HAP-1 (cell line): ENCODE measurements at regions not wholly inside any gene's neighbourhood (a gene's known extent, or its start where the extent isn't known, plus 50 kb on each side); places are given as distances from the start of the nearest gene placed in this dataset.

Experiments
- DNase-seq, 2 experiments: peaks; one replicate each; pipeline ENCODE4 v3.0.0-alpha.2; 2016 to 2020; ENCODE audit warnings: low spot score in 2 of 2
- H3K27me3 ChIP-seq: fragments of 250-450 bp; sonication (Bioruptor Pico); 2 replicates; pipeline ENCODE4 v1.5.1; 2020; ENCODE audit warnings: low read depth, mild to moderate bottlenecking, moderate library complexity
- H3K36me3 ChIP-seq: fragments of 250-450 bp; sonication (Bioruptor Pico); replicated peaks from 2 replicates; pipeline ENCODE4 v1.5.1; 2020; ENCODE audit warnings: mild to moderate bottlenecking
- H3K4me1 ChIP-seq: fragments of 250-450 bp; sonication (Bioruptor Pico); 2 replicates; pipeline ENCODE4 v1.5.1; 2020; ENCODE audit warnings: mild to moderate bottlenecking
- H3K4me3 ChIP-seq: fragments of 250-450 bp; sonication (Bioruptor Pico); 2 replicates; pipeline ENCODE4 v1.5.1; 2020; ENCODE audit warnings: mild to moderate bottlenecking, moderate library complexity
- H3K9me3 ChIP-seq: fragments of 250-450 bp; sonication (Bioruptor Pico); 2 replicates; pipeline ENCODE4 v1.5.1; 2020; ENCODE audit warnings: mild to moderate bottlenecking, moderate library complexity
- in situ Hi-C: fragments of 300-500 bp; cut with MboI; formaldehyde crosslinking; loops from 3 replicates; pipeline ENCODE4 v1.14.3; 2020; ENCODE audit warnings: low sequenced_read_pairs, inconsistent platforms, mixed read lengths

DNA sequence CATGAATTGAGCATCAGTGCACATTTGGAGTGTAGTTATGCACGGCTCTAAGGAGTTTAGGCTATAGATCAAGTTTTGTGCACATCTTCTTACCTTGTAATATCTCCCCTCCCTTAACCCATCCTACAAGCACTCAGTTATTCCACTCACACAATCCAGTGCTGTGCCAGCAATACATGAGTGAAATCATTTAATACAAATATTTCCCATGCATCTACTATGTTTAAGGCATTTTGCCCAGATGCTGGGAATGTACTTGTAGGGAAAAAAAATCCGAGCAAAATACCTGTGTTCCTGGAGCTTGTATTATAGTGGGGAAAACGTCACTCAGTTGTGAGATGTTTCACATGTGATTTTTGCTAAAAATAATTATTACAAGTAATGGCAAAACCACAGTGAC, 191.6 kb upstream of the LDB2 start:
- no peak overlapping the region for H3K4me3 ChIP-seq
- DNase-seq: no peak
- H3K36me3 ChIP-seq: no peaks in the 10 kb centered on the region
- in situ Hi-C loops: no loop called here
- no peaks in the 10 kb centered on the region for H3K27me3 ChIP-seq
- H3K4me1 ChIP-seq: no peaks in the 10 kb centered on the region
- H3K9me3 ChIP-seq: no peaks in the 10 kb centered on the region

GRCh38 chr4:17085416-17085815, 187.0 kb upstream of the LDB2 start:
- in situ Hi-C loops: no loop called here
- no peak overlapping the region for H3K4me3 ChIP-seq

GRCh38 chr4:17082186-17082585, 183.7 kb upstream of the LDB2 start:
- Histone ChIP-seq H3K9me3 (no peaks in the 10 kb centered on the region), H3K36me3 (no peaks in the 10 kb centered on the region), H3K27me3 (no peaks in the 10 kb centered on the region), H3K4me1 (no peaks in the 10 kb centered on the region), H3K4me3 (no peak overlapping the region)
- in situ Hi-C loops: no loop called here
- no peak for DNase-seq

More at GRCh38 chr4:17085416-17085815, 187.0 kb upstream of the LDB2 start:
- no peaks in the 10 kb centered on the region for H3K27me3 ChIP-seq
- no peaks in the 10 kb centered on the region for H3K9me3 ChIP-seq
- no peak for DNase-seq
- no peaks in the 10 kb centered on the region for H3K4me1 ChIP-seq
- no peaks in the 10 kb centered on the region for H3K36me3 ChIP-seq

GRCh38 chr4:17081179-17081578, 182.7 kb upstream of the LDB2 start:
- H3K27me3 ChIP-seq: no peaks in the 10 kb centered on the region
- no peaks in the 10 kb centered on the region for H3K36me3 ChIP-seq
- no peaks in the 10 kb centered on the region for H3K9me3 ChIP-seq
- in situ Hi-C loops: no loop called here
- no peaks in the 10 kb centered on the region for H3K4me1 ChIP-seq
- DNase-seq: no peak
- no peak overlapping the region for H3K4me3 ChIP-seq

DNA sequence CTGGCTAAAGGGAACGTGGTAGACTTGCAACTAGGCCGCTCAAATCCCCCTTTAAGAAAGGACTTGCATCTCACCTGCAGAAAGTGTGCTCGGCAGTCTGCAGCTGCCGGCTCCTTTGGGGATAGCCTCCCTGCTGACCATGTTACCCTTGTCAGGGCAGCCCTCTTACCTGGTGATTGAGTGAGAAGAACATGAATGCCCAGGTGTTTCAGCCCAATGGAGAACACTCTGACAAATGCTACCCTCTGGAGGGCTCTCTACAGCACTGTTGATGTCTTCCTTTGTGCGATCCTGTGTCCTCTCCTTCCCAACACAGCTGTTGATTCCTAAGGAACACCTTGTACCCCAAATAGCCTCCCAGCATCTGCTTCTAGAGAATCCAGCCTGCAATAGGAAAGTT, 178.7 kb upstream of the LDB2 start:
- DNase-seq: no peak
- no peak overlapping the region for H3K4me3 ChIP-seq
- H3K36me3 ChIP-seq: no peaks in the 10 kb centered on the region
- H3K27me3 ChIP-seq: no peaks in the 10 kb centered on the region
- H3K4me1 ChIP-seq: no peaks in the 10 kb centered on the region
- in situ Hi-C loops: no loop called here
- no peaks in the 10 kb centered on the region for H3K9me3 ChIP-seq

DNA sequence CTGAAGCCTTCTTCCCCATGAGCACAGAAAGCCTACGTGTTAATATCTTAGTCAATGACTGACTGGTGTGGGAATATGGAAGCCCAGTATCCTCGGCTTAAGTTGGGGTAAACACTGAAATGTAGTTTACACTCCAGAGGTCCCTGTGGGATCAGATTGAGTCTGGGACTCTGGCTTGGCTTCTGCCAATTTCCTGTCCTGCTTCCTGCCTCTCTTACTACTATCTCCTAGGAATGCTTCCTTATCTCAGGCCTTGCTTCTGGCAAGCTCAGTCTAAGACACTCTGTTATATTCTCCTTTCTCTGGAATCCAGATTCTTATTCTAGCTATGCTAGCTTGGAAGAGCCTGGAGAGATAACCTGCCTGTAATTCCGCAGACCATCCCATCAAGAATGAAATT, 174.0 kb upstream of the LDB2 start:
- peaks cover 3% of the 10 kb centered on the region; the same call in 1 of the 2 replicates for H3K27me3 ChIP-seq
- in situ Hi-C loops: no loop called here
- H3K4me1 ChIP-seq: no peaks in the 10 kb centered on the region
- H3K4me3 ChIP-seq: no peak overlapping the region
- DNase-seq: no peak
- no peaks in the 10 kb centered on the region for H3K36me3 ChIP-seq
- no peaks in the 10 kb centered on the region for H3K9me3 ChIP-seq

DNA sequence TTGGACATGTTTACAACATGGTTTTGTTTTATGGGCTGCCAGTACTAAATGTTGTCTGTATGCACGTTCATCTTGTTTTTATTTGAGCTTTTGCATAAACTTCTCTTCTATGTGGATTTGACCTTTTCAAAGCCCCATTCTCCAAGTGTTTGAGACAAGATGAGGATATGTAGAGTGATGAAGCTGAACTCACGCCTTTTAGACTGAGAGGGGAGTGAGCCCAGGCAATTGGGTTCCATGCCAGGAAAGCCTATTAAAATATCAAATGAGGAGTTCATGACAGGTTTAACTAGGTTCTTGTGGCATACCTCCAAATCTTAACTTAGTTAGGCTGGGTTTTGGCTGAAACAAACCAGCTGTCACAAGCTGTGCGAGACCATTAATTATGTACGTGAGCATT, 170.4 kb upstream of the LDB2 start:
- Histone ChIP-seq H3K4me1 (no peaks in the 10 kb centered on the region), H3K9me3 (no peaks in the 10 kb centered on the region), H3K36me3 (no peaks in the 10 kb centered on the region), H3K27me3 (peaks cover 3% of the 10 kb centered on the region; the same call in 1 of the 2 replicates), H3K4me3 (no peak overlapping the region)
- in situ Hi-C loops: no loop called here
- DNase-seq: no peak

- Histone ChIP-seq H3K4me3 (no peak overlapping the region), H3K9me3 (no peaks in the 10 kb centered on the region), H3K4me1 (no peaks in the 10 kb centered on the region), H3K36me3 (no peaks in the 10 kb centered on the region), H3K27me3 (peaks cover 3% of the 10 kb centered on the region; the same call in 1 of the 2 replicates)
- no peak for DNase-seq
- in situ Hi-C loops: no loop called here
Observed at GRCh38 chr4:17068392-17068791, 169.9 kb upstream of the LDB2 start.

- H3K9me3 ChIP-seq: no peaks in the 10 kb centered on the region
- H3K4me1 ChIP-seq: no peaks in the 10 kb centered on the region
- H3K27me3 ChIP-seq: peaks cover 3% of the 10 kb centered on the region; the same call in 1 of the 2 replicates
- no peak overlapping the region for H3K4me3 ChIP-seq
- no peak for DNase-seq
- in situ Hi-C loops: no loop called here
- no peaks in the 10 kb centered on the region for H3K36me3 ChIP-seq
Observed at GRCh38 chr4:17066972-17067371, 168.5 kb upstream of the LDB2 start.

DNA sequence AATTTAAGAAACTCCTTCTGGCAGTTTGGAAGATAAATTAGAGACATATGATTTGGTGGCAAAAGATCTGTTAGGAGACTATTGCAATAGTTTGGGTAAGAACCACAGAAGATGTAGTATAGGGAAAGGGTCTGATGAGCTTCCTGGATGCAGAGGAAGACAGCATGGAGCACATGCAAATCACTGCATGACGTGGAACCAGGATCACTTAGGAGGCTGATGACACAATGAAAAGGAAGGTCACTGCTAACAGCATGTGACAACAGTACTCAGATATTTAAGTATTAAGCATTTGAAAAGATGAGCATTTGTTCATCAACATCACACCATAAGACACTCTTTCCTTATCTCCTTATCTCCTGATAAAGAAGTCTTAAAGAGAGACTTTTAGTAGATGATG, 167.8 kb upstream of the LDB2 start:
- Histone ChIP-seq H3K27me3 (no peaks in the 10 kb centered on the region), H3K9me3 (no peaks in the 10 kb centered on the region), H3K36me3 (no peaks in the 10 kb centered on the region), H3K4me3 (no peak overlapping the region), H3K4me1 (no peaks in the 10 kb centered on the region)
- no peak for DNase-seq
- in situ Hi-C loops: no loop called here

GRCh38 chr4:17065821-17066220, 167.4 kb upstream of the LDB2 start:
- Histone ChIP-seq H3K4me3 (no peak overlapping the region), H3K4me1 (no peaks in the 10 kb centered on the region), H3K27me3 (no peaks in the 10 kb centered on the region), H3K9me3 (no peaks in the 10 kb centered on the region), H3K36me3 (no peaks in the 10 kb centered on the region)
- DNase-seq: no peak
- in situ Hi-C loops: no loop called here

- no peak overlapping the region for H3K4me3 ChIP-seq
- H3K36me3 ChIP-seq: no peaks in the 10 kb centered on the region
- in situ Hi-C loops: no loop called here
- no peak for DNase-seq
- no peaks in the 10 kb centered on the region for H3K4me1 ChIP-seq
- H3K27me3 ChIP-seq: no peaks in the 10 kb centered on the region
- no peaks in the 10 kb centered on the region for H3K9me3 ChIP-seq
Observed at GRCh38 chr4:17064959-17065358, 166.5 kb upstream of the LDB2 start.

- Histone ChIP-seq H3K36me3 (no peaks in the 10 kb centered on the region), H3K4me3 (no peak overlapping the region), H3K9me3 (no peaks in the 10 kb centered on the region), H3K4me1 (no peaks in the 10 kb centered on the region), H3K27me3 (no peaks in the 10 kb centered on the region)
- in situ Hi-C loops: no loop called here
- DNase-seq: no peak
Observed at GRCh38 chr4:17063888-17064287, 165.4 kb upstream of the LDB2 start.

GRCh38 chr4:17060230-17060629, 161.8 kb upstream of the LDB2 start:
- Histone ChIP-seq H3K36me3 (no peaks in the 10 kb centered on the region), H3K27me3 (no peaks in the 10 kb centered on the region), H3K4me3 (no peak overlapping the region), H3K9me3 (no peaks in the 10 kb centered on the region), H3K4me1 (no peaks in the 10 kb centered on the region)
- in situ Hi-C loops: no loop called here
- no peak for DNase-seq

GRCh38 chr4:17058916-17059741, 160.7 kb upstream of the LDB2 start:
- no peak for DNase-seq
- H3K4me1 ChIP-seq: no peaks in the 10 kb centered on the region
- H3K36me3 ChIP-seq: no peaks in the 10 kb centered on the region
- H3K9me3 ChIP-seq: no peaks in the 10 kb centered on the region
- no peaks in the 10 kb centered on the region for H3K27me3 ChIP-seq
- no peak overlapping the region for H3K4me3 ChIP-seq
- in situ Hi-C loops: no loop called here
